Glutamatergic neuron (in vitro differentiated cells): ENCODE measurements at regions not wholly inside any gene's neighbourhood (a gene's known extent, or its start where the extent isn't known, plus 50 kb on each side); places are given as distances from the start of the nearest gene placed in this dataset.

Experiments used
- DNase-seq: peaks from one replicate; pipeline ENCODE4 v3.0.0; 2022
- H3K27ac Mint-ChIP-seq: one replicate; pipeline ENCODE4 v1.8.0; 2020; ENCODE audit warnings: mild to moderate bottlenecking, mixed read lengths, inconsistent platforms; ENCODE audit not compliant: unreplicated experiment
- H3K27me3 Mint-ChIP-seq: one replicate; pipeline ENCODE4 v1.8.0; 2020; ENCODE audit warnings: mild to moderate bottlenecking, moderate library complexity, mixed read lengths, inconsistent platforms; ENCODE audit not compliant: unreplicated experiment
- H3K36me3 Mint-ChIP-seq: one replicate; pipeline ENCODE4 v1.8.0; 2020; ENCODE audit warnings: mild to moderate bottlenecking, mixed read lengths, inconsistent platforms; ENCODE audit not compliant: unreplicated experiment
- H3K4me1 Mint-ChIP-seq: one replicate; pipeline ENCODE4 v1.8.0; 2020; ENCODE audit warnings: mild to moderate bottlenecking, low read depth, mixed read lengths, inconsistent platforms; ENCODE audit not compliant: unreplicated experiment
- H3K4me3 Mint-ChIP-seq: one replicate; pipeline ENCODE4 v1.8.0; 2020; ENCODE audit warnings: mild to moderate bottlenecking, mixed read lengths, inconsistent platforms; ENCODE audit not compliant: unreplicated experiment
- H3K9me3 Mint-ChIP-seq: one replicate; pipeline ENCODE4 v1.8.0; 2020; ENCODE audit warnings: mild to moderate bottlenecking, moderate library complexity, mixed read lengths, inconsistent platforms; ENCODE audit not compliant: unreplicated experiment
- TF ChIP-seq, protein P1 (sequence below): fragments of 200-600 bp; sonication (generic); IDR thresholded peaks from one replicate; pipeline ENCODE4 v1.5.0; 2021; ENCODE audit not compliant: partially characterized antibody, unreplicated experiment

DNA sequence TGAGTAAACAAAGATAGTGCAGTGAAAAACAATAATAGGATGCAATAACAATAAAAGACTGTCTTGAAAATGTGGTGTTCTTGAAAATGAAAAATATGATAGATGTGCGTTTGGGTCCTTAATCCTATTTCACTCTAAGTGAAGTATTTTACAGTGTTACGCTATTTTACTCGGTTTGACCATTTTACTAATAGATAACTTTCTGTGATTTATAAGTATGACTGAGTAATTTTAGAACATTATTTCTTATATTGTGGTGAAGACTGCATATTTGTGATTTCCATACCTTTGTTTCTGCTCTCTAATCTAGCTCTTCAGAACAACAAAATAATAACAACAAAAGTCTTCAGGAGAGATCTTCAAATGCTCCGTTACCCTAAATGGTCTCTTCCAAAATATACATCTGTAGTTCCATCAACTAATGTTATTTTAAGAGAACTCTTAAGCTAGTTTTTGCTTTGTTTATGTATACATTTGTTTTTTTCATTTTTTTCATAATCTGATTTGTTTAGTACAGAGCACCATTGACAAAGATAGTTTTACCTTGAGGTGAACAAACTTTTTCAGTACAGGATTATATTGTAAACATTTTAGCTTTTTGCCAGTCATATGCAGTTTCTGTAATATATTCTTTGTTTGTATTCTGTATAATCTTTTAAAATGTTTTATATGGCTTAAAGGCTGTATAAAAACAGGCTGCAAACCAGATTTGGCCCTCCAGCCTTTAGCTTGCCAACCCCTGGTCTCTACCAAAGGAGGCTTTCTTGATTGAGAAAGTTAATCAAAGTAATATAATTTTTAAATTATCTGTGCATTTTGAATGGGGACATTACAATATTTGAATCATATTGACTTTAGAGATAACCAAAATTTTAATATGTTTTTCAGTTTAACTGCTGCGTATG, 1572.7 kb upstream of the PRR20A start:
- no peaks in the 10 kb centered on the region for H3K36me3 Mint-ChIP-seq
- no peak overlapping the region for H3K27ac Mint-ChIP-seq
- no peaks in the 10 kb centered on the region for H3K27me3 Mint-ChIP-seq
- TF ChIP-seq, protein P1, sequence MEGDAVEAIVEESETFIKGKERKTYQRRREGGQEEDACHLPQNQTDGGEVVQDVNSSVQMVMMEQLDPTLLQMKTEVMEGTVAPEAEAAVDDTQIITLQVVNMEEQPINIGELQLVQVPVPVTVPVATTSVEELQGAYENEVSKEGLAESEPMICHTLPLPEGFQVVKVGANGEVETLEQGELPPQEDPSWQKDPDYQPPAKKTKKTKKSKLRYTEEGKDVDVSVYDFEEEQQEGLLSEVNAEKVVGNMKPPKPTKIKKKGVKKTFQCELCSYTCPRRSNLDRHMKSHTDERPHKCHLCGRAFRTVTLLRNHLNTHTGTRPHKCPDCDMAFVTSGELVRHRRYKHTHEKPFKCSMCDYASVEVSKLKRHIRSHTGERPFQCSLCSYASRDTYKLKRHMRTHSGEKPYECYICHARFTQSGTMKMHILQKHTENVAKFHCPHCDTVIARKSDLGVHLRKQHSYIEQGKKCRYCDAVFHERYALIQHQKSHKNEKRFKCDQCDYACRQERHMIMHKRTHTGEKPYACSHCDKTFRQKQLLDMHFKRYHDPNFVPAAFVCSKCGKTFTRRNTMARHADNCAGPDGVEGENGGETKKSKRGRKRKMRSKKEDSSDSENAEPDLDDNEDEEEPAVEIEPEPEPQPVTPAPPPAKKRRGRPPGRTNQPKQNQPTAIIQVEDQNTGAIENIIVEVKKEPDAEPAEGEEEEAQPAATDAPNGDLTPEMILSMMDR, result no peak
- H3K9me3 Mint-ChIP-seq, result no peaks in the 10 kb centered on the region
- H3K4me3 Mint-ChIP-seq, result no peak overlapping the region
- peaks cover 11% of the 10 kb centered on the region for H3K4me1 Mint-ChIP-seq
- DNase-seq, result no peak

DNA sequence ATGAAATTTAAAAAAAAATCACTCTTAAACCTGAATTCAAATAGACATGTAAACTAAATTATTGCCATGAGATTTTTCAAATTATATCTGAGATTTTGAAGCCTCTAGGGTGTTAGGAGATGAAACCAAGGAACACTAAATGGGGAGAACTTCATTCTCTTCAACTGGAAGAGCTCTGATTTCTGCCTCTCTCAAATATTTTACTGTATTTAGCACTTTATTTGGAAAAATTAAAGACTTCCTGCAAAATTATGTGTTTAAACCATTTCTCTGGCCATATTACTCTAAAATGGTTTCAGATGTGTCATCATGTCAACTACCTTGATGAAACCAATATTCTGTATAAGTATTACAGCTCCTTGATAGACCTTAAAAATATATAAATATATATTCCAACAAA, 1571.6 kb upstream of the PRR20A start:
- DNase-seq, result no peak
- Mint-ChIP-seq H3K36me3 (no peaks in the 10 kb centered on the region), H3K27me3 (no peaks in the 10 kb centered on the region), H3K9me3 (no peaks in the 10 kb centered on the region), H3K27ac (no peak overlapping the region), H3K4me3 (no peak overlapping the region), H3K4me1 (peaks cover 9% of the 10 kb centered on the region)
- TF ChIP-seq, protein P1, result no peak

DNA sequence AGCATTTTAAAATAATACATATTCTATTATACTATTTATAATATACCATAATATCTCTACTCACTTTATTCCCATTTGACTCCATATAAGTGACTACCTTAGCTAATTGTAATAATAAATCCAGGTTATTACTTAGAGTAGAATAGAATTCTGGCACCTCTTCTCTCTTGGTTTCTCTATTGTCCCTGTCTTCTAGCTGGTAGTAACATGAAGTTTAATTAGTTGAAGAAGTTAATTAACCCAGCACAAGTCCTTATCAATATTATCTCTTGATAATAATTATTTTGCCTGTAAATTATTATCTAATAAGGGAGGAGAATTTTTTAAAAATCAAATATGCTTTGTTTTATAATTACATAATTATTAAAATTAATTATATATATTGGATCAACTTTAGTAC, 1571.2 kb upstream of the PRR20A start:
- Mint-ChIP-seq H3K36me3 (no peaks in the 10 kb centered on the region), H3K27ac (no peak overlapping the region), H3K4me1 (peaks cover 5% of the 10 kb centered on the region), H3K4me3 (no peak overlapping the region), H3K27me3 (no peaks in the 10 kb centered on the region), H3K9me3 (no peaks in the 10 kb centered on the region)
- TF ChIP-seq, protein P1, result no peak
- no peak for DNase-seq

DNA sequence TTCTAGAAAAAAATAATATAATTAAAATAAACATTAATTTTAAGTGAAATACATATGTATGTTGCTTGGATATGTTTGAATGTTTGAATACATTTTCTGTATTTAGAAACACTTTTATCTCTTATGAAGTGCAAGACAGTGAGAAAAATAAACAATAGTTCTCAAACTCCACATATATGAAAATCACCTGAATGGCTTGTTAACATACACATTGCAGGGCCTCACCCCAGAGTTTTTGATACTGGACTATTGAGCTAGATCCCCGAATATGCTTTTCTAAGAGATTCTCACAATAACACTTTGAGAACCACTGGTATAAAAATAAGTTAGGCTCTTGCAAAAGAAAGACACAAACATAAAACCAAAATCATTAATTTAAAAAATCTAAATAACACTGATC, 1570.3 kb upstream of the PRR20A start:
- Mint-ChIP-seq H3K27me3 (no peaks in the 10 kb centered on the region), H3K4me3 (no peak overlapping the region), H3K9me3 (no peaks in the 10 kb centered on the region), H3K27ac (no peak overlapping the region), H3K36me3 (no peaks in the 10 kb centered on the region), H3K4me1 (peaks cover 5% of the 10 kb centered on the region)
- TF ChIP-seq, protein P1, result no peak
- no peak for DNase-seq

DNA sequence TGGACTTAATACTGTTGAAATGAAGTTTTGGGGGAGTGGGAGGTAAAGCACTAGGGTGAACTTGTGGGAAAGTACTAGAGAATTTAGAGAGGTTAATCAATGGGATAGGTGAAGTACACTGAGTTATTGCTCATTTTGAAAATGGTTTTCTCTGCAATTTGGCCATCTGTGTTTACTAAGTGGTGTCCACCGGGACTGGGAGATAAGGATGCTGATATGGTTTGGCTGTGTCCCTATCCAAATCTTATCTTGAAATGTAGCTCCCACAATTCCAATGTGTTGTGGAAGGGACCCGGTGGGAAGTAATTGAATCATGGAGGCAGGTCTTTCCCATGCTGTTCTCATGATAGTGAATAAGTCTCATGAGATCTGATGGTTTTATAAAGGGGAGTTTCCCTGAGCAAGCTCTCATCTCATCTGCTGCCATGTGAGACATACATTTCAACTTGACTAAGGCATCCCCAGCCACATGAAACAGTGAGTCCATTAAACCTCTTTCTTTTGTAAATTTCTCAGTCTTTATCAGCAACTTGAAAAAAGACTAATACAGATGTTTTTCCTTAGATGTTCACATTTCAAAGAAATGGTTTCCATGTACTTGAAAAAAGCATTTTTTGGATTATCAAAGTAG, 1569.4 kb upstream of the PRR20A start:
- TF ChIP-seq, protein P1, result no peak
- DNase-seq, result no peak
- Mint-ChIP-seq H3K4me1 (peaks cover 6% of the 10 kb centered on the region), H3K36me3 (no peaks in the 10 kb centered on the region), H3K9me3 (peaks cover 2% of the 10 kb centered on the region), H3K27me3 (no peaks in the 10 kb centered on the region), H3K27ac (no peak overlapping the region), H3K4me3 (no peak overlapping the region)
